ENCODE measurements at regions not wholly inside any gene's neighbourhood (a gene's known extent, or its start where the extent isn't known, plus 50 kb on each side); places are given as distances from the start of the nearest gene placed in this dataset.
"Not testable (repeated sequence)": the region's sequence is repeated elsewhere in the genome, so short reads cannot be mapped to it uniquely, and the experiment has no call there.

GRCh38 chr4:8721621-8722020 lies 129.1 kb downstream of the CPZ start:
- TF ChIP-seq EZH2 (IDR thresholded peaks at IDR 0.05; ENCODE audit: low read length) (no peak), CTCF (optimal IDR thresholded peaks at IDR 0.05 in 1 of 3, IDR thresholded peaks at IDR 0.05 in 1 of 3, conservative IDR thresholded peaks at IDR 0.05 in 1 of 3; ENCODE audit: extremely low read depth in 1 of 3, insufficient read depth in 2 of 3, low read length in 3 of 3) (no peak)
- dilution Hi-C loops (cut with MboI; ENCODE audit: extremely low pct_ligation_motif_present, low sequenced_read_pairs): no loop called here
- H3K4me2 ChIP-seq (ENCODE audit: control insufficient read depth, extremely low read depth, insufficient read depth, low read depth, low read length): no peak overlapping the region
- no peak overlapping the region for H3K9ac ChIP-seq (ENCODE audit: control insufficient read depth, extremely low read depth, insufficient read depth, low read length)
- no peaks in the 10 kb centered on the region for H4K20me1 ChIP-seq (ENCODE audit: control insufficient read depth, extremely low read depth, insufficient read depth, low read length)
- no peaks in the 10 kb centered on the region for H3K79me2 ChIP-seq (ENCODE audit: control insufficient read depth, insufficient read depth, low read length)
- H3K4me3 ChIP-seq (ENCODE audit: control insufficient read depth in 2 of 3, extremely low read depth in 1 of 3, insufficient read depth in 2 of 3, low read depth in 1 of 3, low read length in 3 of 3): no peak overlapping the region
- H3K9me1 ChIP-seq (ENCODE audit: control insufficient read depth, extremely low read depth, insufficient read depth, low read length): no peaks in the 10 kb centered on the region
- no peak overlapping the region for H3K27ac ChIP-seq (ENCODE audit: control insufficient read depth, insufficient read depth, low read length)
- H2AFZ ChIP-seq (ENCODE audit: control insufficient read depth, low read length): no peak overlapping the region
- H3K27me3 ChIP-seq (ENCODE audit: control insufficient read depth, extremely low read depth, insufficient read depth, low read length): no peaks in the 10 kb centered on the region
- no peaks in the 10 kb centered on the region for H3K4me1 ChIP-seq (ENCODE audit: control insufficient read depth, extremely low read depth, insufficient read depth, low read length)
- no peaks in the 10 kb centered on the region for H3K9me3 ChIP-seq (ENCODE audit: control insufficient read depth, low read depth, low read length)
- DNase-seq (ENCODE audit: low read depth, low spot score) (no peak), FAIRE-seq (no peak)
- no peaks in the 10 kb centered on the region for H3K36me3 ChIP-seq (ENCODE audit: control insufficient read depth in 2 of 2, extremely low read depth in 1 of 2, insufficient read depth in 2 of 2, low read length in 2 of 2)

- Histone ChIP-seq H3K9ac (ENCODE audit: control insufficient read depth, extremely low read depth, insufficient read depth, low read length) (no peak overlapping the region), H3K27ac (ENCODE audit: control insufficient read depth, insufficient read depth, low read length) (no peak overlapping the region), H3K9me3 (ENCODE audit: control insufficient read depth, low read depth, low read length) (no peaks in the 10 kb centered on the region), H3K9me1 (ENCODE audit: control insufficient read depth, extremely low read depth, insufficient read depth, low read length) (no peaks in the 10 kb centered on the region), H4K20me1 (ENCODE audit: control insufficient read depth, extremely low read depth, insufficient read depth, low read length) (no peaks in the 10 kb centered on the region), H3K27me3 (ENCODE audit: control insufficient read depth, extremely low read depth, insufficient read depth, low read length) (no peaks in the 10 kb centered on the region), H3K4me3 (ENCODE audit: control insufficient read depth in 2 of 3, extremely low read depth in 1 of 3, insufficient read depth in 2 of 3, low read depth in 1 of 3, low read length in 3 of 3) (no peak overlapping the region), H3K4me1 (ENCODE audit: control insufficient read depth, extremely low read depth, insufficient read depth, low read length) (no peaks in the 10 kb centered on the region), H3K79me2 (ENCODE audit: control insufficient read depth, insufficient read depth, low read length) (no peaks in the 10 kb centered on the region), H2AFZ (ENCODE audit: control insufficient read depth, low read length) (no peak overlapping the region), H3K36me3 (ENCODE audit: control insufficient read depth in 2 of 2, extremely low read depth in 1 of 2, insufficient read depth in 2 of 2, low read length in 2 of 2) (no peaks in the 10 kb centered on the region), H3K4me2 (ENCODE audit: control insufficient read depth, extremely low read depth, insufficient read depth, low read depth, low read length) (no peak overlapping the region)
- TF ChIP-seq EZH2 (IDR thresholded peaks at IDR 0.05; ENCODE audit: low read length) (no peak), CTCF (optimal IDR thresholded peaks at IDR 0.05 in 1 of 3, IDR thresholded peaks at IDR 0.05 in 1 of 3, conservative IDR thresholded peaks at IDR 0.05 in 1 of 3; ENCODE audit: extremely low read depth in 1 of 3, insufficient read depth in 2 of 3, low read length in 3 of 3) (no peak)
- no peak for DNase-seq (ENCODE audit: low read depth, low spot score)
- dilution Hi-C loops (cut with MboI; ENCODE audit: extremely low pct_ligation_motif_present, low sequenced_read_pairs): no loop called here
- FAIRE-seq: no peak
These were observed 126.9 kb downstream of the CPZ start for GRCh38 chr4:8719421-8719820.

- H3K4me3 ChIP-seq (ENCODE audit: control insufficient read depth in 2 of 3, extremely low read depth in 1 of 3, insufficient read depth in 2 of 3, low read depth in 1 of 3, low read length in 3 of 3); H4K20me1 ChIP-seq (ENCODE audit: control insufficient read depth, extremely low read depth, insufficient read depth, low read length); FAIRE-seq; H3K4me2 ChIP-seq (ENCODE audit: control insufficient read depth, extremely low read depth, insufficient read depth, low read depth, low read length); H3K79me2 ChIP-seq (ENCODE audit: control insufficient read depth, insufficient read depth, low read length); dilution Hi-C loops (cut with MboI; ENCODE audit: extremely low pct_ligation_motif_present, low sequenced_read_pairs); H3K9me1 ChIP-seq (ENCODE audit: control insufficient read depth, extremely low read depth, insufficient read depth, low read length); H2AFZ ChIP-seq (ENCODE audit: control insufficient read depth, low read length); H3K4me1 ChIP-seq (ENCODE audit: control insufficient read depth, extremely low read depth, insufficient read depth, low read length); H3K27me3 ChIP-seq (ENCODE audit: control insufficient read depth, extremely low read depth, insufficient read depth, low read length); H3K9ac ChIP-seq (ENCODE audit: control insufficient read depth, extremely low read depth, insufficient read depth, low read length); H3K36me3 ChIP-seq (ENCODE audit: control insufficient read depth in 2 of 2, extremely low read depth in 1 of 2, insufficient read depth in 2 of 2, low read length in 2 of 2); H3K9me3 ChIP-seq (ENCODE audit: control insufficient read depth, low read depth, low read length); DNase-seq (ENCODE audit: low read depth, low spot score); H3K27ac ChIP-seq (ENCODE audit: control insufficient read depth, insufficient read depth, low read length): not testable (repeated sequence)
These were observed 124.9 kb downstream of the CPZ start for GRCh38 chr4:8717470-8717869.
